GM19467 (cell line): ENCODE measurements at regions not wholly inside any gene's neighbourhood (a gene's known extent, or its start where the extent isn't known, plus 50 kb on each side); places are given as distances from the start of the nearest gene placed in this dataset.
"Not testable (repeated sequence)": the region's sequence is repeated elsewhere in the genome, so short reads cannot be mapped to it uniquely, and the experiment has no call there.

Experiments used
- ATAC-seq: cut with Tn5 transposase; IDR thresholded peaks from one replicate; pipeline ENCODE4 v1.9.1; 2021; ENCODE audit warnings: mild to moderate bottlenecking, moderate library complexity; ENCODE audit not compliant: unreplicated experiment

DNA sequence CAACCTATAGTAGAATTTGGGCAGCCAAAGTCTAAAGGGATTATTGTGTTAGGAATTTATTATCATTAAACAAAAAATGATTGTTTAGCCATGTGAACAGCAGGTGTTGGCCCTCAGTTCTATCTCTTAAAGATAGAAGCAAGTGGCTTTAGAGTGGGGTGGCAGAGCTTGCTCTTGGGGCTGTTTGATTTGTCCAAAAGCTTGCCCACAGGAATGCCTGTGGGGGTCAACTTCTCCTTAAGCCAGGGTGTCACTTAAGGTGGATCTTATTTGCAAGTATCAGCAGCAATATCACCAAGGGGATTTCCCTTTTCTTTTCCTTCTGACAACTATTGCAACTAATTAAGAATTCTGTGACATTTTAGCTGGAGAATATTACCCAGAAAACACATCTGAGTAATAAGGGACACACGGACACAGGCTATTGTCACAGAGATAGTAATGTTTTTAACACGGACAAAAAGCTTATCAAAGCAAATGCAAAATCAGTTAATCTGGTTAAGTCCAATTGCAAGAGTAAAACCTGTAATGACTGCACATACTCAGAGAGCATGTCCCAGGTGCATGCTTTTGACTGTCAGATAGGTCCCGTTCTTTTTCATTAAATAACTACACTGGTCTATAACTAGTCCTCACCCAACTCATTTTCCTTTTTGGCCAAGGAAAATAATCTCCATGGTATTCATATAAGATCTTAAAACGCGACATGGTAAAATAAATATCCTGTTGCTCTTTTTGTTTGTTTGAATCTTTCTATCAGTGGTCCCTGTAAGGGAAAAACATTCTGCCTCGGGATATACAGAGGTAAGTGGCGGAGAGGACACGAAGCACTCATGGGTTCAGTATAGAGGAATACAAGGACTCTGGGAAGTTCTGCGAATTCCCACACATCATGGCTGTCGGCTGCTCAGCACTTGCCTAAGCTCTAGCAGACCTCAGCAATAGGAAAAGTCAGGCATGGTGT lies 172.1 kb upstream of the RFC3 start:
- no peak for ATAC-seq

DNA sequence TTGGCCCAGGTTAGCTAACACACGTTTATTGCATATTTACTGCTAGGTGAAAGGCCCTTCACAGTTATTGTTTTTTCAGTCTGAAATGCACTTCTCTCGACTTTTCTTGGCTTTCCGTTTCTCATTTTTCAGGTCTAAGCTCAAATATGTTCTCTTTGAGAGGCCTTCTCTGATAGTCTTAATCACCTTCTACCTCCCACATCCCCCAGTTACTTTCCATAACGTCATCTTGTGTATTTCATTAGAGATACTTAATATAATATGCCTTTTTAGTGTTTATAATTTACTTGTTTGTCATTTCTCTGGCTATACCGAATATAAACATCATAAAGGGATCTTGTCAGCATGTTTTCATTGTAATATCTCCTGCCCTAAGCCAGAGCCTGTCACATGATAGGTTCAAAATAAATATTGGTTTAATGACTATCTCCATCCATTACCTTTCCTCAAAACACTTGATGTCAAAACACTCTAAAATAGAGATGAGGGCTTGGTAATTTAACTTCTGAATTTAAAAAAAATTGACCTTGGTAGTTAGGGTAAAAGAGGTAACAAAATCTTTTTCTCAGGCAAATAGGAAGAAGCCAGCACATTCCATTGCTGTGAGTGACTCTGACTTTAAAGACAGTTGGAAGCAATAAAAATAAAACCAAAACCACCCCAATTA lies 168.6 kb upstream of the RFC3 start:
- ATAC-seq = no peak

DNA sequence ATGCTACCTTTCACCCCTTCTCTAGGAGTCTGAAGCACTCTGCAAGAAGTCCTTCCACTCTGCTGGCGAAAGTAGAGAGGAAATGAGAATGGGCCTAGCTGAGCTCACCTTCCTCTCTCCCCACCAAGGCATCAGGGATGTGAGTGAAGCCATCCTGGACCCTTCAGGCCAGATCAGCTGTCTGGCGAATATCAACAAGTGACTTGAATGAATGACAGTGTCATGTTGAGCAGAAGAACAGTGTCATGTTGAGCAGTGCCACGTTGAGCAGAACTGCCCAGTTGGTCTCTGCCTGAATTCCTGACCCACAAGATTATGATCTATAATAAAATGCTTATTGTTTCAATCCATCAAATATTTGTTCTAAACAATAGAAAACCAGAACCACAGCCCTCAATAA lies 166.2 kb upstream of the RFC3 start:
- ATAC-seq = no peak

DNA sequence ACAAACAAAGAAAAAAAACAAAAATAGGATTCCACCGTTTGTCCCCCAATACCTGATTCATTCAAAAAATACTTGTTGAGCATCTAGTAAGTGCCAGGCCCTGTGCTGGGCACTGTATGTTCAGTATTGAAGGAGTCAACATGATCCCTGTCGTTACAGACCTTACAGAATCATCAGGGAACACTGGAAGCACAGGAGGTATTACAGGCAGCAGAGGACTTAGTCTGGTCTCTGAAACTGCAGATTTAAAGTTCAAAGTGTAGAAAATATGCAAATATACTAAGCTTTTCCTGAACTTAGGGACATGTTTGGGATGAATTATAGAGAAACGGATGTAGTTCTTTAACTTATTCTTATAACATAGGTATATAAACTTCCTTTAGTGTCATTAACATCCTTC lies 160.7 kb upstream of the RFC3 start:
- ATAC-seq = no peak

DNA sequence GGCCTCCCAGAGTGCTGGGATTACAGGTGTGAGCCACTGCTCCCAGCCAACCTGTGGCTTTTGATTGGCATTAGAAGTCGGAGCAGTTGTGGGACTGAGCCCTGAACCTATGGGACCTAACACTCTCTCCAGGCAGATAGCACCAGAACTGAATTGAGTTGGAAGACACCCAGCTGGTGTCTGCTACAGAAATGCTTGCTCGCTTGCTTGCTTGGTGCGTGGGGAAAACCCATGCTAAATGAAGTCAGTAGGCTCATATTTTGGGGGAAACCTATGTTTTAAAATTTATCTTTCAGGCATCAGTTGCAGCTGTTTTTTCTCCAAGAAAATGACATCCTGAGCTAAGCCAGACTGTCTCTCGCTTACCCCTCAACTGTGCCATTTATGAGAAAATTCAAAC lies 158.5 kb upstream of the RFC3 start:
- ATAC-seq = no peak

DNA sequence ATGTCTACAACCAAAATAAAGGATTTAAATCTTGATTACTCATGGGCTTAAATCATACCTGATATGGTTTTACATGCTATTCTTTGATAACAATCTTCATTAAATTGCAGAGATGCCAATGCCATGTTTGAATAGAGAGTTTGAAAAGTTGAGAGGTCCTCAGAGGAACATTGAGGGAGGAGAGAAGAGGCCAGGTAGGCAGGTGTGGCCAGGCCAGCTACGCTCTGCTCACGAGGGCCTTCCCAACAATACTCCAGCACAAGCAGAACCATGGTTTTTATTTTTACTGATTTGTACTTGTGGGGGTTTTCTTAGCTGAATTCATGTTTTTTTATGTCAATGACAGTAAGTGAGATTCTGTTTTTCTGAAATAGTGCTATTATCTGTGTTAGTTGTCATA lies 158.1 kb upstream of the RFC3 start:
- ATAC-seq = no peak

DNA sequence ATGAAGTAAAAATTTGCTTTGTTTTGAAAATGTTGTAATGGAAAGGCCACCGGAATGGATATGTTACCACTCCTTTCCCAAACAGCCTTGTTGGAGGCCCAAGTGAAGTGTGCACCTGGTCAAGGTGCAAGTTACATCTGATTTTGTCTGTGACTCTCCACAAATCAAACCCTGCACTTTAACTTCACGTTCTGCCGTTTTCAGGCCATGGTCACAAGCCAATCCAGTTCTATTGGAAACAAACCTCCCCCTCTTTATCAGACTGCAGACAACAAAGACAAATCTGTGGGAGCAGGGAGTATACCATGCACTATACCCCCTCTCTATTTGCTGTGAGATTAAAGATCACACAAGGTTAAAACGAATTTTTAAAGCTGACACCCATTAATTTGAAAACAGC lies 155.6 kb upstream of the RFC3 start:
- ATAC-seq = no peak

DNA sequence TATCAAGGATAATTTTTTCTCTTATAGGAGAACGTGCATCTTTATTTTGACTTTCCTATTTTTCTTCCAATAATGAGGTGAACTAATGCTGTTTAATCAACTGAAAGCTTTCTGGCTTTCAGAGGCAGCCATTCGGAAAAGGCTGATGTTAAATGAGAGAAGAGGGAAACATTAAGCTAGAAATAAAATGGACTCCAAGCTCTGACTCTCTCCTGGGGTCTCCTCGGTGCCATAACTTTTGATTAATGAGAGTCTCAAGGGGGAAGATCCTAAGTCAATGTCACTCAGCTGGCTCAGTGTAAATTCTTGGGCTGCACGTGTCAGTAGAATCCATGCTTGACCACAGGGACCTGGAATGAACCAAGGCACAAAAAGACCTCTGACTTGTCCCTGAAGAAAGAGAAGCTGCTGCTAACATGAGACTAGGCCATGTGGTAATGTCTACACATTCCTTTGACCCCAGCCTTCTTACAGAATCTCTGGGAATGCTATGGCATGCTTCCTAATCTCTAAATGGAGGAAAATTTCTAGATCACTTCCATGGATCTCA lies 152.2 kb upstream of the RFC3 start:
- no peak for ATAC-seq

DNA sequence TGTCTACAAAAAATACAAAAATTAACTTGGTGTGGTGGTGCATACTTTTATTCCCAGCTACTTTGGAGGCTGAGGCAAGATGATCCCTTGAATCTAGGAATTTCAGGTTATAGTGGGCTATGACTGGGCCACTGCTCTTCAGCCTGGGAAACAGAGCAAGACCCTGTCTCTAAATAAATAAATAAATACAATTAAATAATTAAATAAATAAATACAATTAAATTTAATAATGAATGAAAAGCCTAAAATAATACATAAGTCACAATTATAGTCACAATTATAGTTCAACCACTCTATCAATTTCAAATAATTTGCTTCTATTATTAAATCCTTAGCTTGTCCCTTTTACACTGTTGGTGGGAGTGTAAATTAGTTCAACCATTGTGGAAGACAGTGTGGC lies 146.4 kb upstream of the RFC3 start:
- ATAC-seq = no peak

DNA sequence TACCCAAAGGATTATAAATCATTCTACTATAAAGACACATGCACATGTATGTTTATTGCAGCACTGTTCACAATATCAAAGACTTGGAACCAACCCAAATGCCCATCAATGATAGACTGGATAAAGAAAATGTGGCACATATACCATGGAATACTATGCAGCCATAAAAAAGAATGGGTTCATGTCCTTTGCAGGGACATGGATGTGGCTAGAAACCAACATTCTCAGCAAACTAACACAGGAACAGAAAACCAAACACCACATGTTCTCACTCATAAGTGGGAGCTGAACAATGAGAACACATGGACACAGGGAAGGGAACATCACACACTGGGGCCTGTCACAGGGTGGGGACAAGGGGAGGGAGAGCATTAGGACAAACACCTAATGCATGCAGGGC lies 145.9 kb upstream of the RFC3 start:
- ATAC-seq = not testable (repeated sequence)

DNA sequence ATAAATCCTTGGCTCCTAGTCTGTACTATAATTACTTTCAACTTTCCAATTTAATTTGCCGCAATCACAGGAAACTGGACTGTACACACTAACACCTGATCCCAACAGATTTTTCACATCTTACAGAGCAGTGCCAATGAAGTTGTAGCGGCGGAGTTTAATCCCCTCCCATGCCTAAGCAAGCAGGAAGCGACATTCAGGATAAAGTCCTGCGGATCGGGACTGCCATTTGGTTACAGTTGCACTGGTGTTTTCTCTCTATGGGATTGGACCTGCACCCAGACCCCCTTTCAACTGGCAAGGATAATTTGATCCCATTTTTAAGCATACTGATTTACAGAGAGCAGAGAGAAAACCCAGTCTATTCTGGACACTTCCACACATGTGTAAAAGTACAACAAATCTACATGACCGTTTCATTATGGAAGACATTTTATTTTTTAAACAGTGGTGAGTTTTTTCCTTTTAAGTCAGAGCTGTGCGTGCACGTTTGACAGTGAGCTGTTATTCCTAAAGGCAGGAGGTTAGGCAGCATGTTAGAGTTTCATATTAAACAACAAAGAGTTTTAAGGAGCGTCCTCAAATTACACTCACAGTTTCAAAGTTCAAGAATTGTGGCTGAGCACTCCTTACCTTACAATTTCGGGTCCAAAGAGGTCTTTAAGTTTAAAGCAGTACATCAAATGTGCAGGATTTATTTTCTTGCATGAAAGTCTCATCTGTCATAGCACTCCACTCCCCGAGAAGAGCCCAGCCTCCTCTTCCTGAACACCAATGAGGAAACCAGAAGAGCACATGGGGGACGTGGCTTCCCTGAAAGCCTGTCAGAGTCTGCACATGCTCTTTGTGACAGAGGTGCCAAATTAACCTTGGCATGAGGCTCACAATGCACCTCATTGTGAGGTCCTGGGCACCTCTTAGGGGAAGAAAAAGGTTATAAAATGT lies 141.6 kb upstream of the RFC3 start:
- ATAC-seq = no peak

DNA sequence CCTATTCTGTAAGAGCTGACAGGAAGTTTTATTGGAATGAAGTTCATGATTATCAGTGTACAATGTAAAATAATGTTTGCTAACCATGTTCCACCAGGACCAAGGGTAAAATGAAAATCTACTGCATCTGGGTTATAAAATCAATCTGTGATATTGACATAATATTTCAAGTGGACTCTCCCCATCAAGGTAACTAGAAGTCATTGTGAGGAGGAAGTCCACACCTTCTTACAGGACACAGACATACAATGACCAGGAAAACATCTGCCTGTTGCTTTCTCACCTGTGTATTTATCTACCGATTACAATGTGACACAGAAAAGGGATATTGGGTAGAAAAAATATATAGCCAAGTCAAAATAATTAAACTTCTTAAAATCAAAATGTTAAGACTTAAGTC lies 140.7 kb upstream of the RFC3 start:
- ATAC-seq = no peak

DNA sequence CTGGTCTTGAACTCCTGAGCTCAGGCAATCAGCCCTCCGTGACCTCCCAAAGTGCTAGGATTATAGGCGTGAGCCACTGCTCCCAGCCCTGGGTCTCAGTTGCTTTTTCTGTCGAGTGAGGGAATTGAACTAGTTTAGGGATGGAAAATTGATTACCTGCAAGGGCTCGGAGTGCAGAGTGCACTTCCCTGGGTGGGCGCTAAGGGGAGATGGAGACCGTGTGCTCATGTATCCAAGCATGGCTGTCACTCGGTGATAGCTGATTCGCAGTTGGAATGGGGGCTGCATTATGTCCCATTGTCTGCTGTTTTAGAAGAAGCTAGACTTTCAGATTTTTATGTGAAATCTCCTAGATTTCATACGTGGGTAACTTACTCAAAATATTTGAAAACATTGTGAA lies 139.9 kb upstream of the RFC3 start:
- no peak for ATAC-seq

DNA sequence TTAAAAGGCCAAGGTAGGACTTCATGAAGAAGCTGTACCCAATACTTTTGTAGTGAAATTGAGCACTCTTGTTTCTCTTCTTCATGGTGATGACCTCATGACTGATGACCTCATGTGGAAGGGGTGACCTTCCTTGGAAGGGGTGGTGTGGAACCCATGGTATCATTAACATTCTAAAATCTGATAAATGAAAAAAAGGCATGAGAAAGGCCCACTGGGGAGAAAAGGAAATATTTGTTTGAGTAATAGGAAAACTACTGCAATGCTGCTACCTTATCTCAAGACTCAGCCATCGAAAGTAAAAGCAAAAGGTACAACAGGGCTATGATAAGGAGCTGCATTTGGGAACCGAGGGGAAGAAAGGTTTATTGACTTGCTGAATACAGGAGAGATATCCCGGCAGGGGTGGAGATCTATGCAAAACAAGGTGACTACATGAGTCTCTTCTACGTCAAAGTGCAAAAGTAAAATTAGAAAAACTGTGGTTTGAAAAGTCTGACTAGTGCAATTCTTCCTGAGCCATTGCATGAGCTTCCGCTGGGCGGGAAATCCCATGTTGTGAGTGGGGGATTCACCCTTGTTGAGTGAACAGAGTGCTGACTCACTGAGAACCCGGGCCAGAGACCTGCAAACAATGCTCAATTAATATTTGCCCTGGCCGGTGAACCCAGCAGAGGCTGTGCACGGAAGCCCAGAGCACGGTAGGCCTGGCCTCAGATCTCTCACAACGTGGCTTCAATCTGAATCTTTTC lies 138.9 kb upstream of the RFC3 start:
- ATAC-seq = peak; percentile 93

DNA sequence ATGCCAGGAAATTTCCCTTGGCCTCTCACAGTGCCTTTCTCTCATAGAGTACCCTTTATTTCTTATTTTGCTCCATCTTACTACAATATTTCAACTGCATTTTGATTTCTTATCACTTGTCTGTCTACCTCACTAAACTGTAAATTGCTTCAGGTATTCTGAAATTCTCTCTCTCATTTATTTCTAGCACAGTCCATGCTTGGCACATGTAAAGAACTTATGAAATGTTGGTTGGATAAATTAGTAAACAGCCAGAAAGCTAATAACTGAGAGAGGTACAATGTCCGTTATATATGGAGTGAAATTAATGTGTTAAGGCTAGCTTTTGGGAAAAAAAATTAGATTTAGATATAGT lies 138.3 kb upstream of the RFC3 start:
- peak; percentile 4 for ATAC-seq

DNA sequence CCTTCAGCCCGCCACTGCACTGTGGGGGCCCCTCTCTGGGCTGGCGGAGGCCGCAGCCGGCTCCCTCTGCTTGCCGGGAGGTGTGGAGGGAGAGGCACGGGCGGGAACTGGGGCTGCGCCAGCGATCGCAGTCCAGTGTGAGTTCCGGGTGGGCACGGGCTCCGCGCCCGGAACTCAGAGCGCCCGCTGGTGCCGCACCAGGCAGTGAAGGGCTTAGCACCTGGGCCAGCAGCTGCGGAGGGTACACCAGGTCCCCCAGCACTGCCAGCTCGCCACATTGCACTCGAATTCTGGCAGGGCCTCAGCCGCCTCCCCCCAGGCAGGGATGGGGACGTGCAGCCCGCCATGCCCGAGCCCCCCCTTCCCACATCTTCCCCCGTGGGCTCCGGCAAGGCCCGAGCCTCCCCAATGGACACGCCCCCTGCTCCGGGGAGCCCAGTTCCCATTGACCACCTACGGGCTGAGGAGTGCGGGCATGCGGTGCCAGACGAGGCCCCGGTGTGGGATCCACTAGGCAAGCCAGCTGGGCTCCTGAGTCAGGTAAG lies 135.9 kb upstream of the RFC3 start:
- no peak for ATAC-seq

DNA sequence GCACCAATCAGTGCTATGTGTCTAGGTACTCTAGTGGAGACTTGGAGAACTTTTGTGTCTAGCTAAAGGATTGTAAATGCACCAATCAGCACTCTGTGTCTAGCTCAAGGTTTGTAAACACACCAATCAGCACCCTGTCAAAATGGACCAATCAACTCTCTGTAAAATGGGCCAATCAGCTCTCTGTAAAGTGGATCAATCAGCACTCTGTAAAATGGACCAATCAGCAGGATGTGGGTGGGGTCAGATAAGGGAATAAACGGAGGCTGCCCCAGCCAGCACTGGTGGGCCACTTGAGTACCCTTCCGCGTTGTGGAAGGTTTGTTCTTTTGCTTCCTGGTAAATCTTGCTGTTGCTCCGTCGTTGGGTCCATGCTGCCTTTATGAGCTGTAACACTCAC lies 135.3 kb upstream of the RFC3 start:
- ATAC-seq = not testable (repeated sequence)

DNA sequence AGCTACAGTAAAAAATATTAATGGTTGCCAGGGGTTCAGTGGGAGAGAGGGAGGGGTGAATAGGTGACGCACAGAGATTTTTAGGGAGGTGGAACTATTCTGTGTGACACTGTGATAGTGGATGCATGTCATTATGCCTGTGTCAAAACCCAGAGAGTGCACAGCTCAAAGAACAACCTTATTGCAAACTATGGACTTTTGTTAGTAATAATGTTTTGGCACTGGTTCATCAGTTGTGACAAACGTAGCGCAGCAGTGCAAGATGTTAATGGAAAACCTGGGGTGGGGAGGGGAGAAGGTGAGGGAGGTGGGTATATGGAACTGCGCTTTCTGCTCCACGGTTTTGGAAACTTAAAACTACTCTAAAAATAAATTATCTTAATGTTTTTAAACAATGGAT lies 134.6 kb upstream of the RFC3 start:
- ATAC-seq = no peak

DNA sequence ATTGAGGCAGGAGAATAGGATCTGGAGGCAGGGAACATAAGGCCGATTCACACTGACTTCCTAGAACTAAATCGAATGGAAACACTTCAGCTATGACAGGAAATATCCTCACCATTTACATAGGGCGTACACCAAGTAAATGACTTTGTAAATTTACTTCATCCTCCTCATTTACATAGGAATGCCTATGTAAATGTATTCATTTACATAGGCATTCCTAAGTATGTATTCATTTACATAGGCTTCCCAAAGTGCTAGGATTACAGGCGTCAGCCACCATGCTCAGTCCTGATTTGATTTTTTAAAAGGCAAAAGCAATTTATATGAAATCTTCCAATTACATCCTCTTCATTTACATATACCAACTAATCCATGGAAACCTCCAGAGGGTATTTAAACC lies 133.1 kb upstream of the RFC3 start:
- no peak for ATAC-seq
